ENCODE measurements at regions not wholly inside any gene's neighbourhood (a gene's known extent, or its start where the extent isn't known, plus 50 kb on each side); places are given as distances from the start of the nearest gene placed in this dataset.
A peak's percentile ranks its signal among the peaks of the same experiment; 100 is the strongest.

GRCh38 chr15:100818927-100819326, 60.7 kb upstream of the ALDH1A3 start:
- FAIRE-seq (peak; percentile 81), DNase-seq (ENCODE audit: low read depth) (no peak)
- TF ChIP-seq CTCF (IDR thresholded peaks at IDR 0.05; ENCODE audit: insufficient read depth, low read length, severe bottlenecking), result no peak
- Histone ChIP-seq H3K27me3 (ENCODE audit: control insufficient read depth, insufficient read depth, low read length) (no peaks in the 10 kb centered on the region), H3K36me3 (ENCODE audit: control insufficient read depth, insufficient read depth, low read length) (no peaks in the 10 kb centered on the region), H3K4me3 (ENCODE audit: low read depth, low read length) (no peak overlapping the region)

- H3K27me3 ChIP-seq (ENCODE audit: control insufficient read depth, insufficient read depth, low read length), result no peaks in the 10 kb centered on the region
- TF ChIP-seq CTCF (IDR thresholded peaks at IDR 0.05; ENCODE audit: insufficient read depth, low read length, severe bottlenecking), result no peak
- peak; percentile 73 for FAIRE-seq
- DNase-seq (ENCODE audit: low read depth), result no peak
- H3K36me3 ChIP-seq (ENCODE audit: control insufficient read depth, insufficient read depth, low read length), result no peaks in the 10 kb centered on the region
- H3K4me3 ChIP-seq (ENCODE audit: low read depth, low read length), result no peak overlapping the region
Measured at GRCh38 chr15:100820528-100820927, 59.1 kb upstream of the ALDH1A3 start.

- H3K4me3 ChIP-seq (ENCODE audit: low read depth, low read length), result no peak overlapping the region
- no peaks in the 10 kb centered on the region for H3K36me3 ChIP-seq (ENCODE audit: control insufficient read depth, insufficient read depth, low read length)
- no peak for FAIRE-seq
- no peak for DNase-seq (ENCODE audit: low read depth)
- H3K27me3 ChIP-seq (ENCODE audit: control insufficient read depth, insufficient read depth, low read length), result no peaks in the 10 kb centered on the region
- TF ChIP-seq CTCF (IDR thresholded peaks at IDR 0.05; ENCODE audit: insufficient read depth, low read length, severe bottlenecking), result no peak
Measured at GRCh38 chr15:100821327-100821726, 58.3 kb upstream of the ALDH1A3 start.

GRCh38 chr15:100824211-100824610, 55.4 kb upstream of the ALDH1A3 start:
- Histone ChIP-seq H3K4me3 (ENCODE audit: low read depth, low read length) (no peak overlapping the region), H3K27me3 (ENCODE audit: control insufficient read depth, insufficient read depth, low read length) (no peaks in the 10 kb centered on the region), H3K36me3 (ENCODE audit: control insufficient read depth, insufficient read depth, low read length) (no peaks in the 10 kb centered on the region)
- FAIRE-seq (no peak), DNase-seq (ENCODE audit: low read depth) (no peak)
- no peak for TF ChIP-seq CTCF (IDR thresholded peaks at IDR 0.05; ENCODE audit: insufficient read depth, low read length, severe bottlenecking)

- DNase-seq (ENCODE audit: low read depth) (peak; percentile 37), FAIRE-seq (no peak)
- no peak overlapping the region for H3K4me3 ChIP-seq (ENCODE audit: low read depth, low read length)
- no peaks in the 10 kb centered on the region for H3K27me3 ChIP-seq (ENCODE audit: control insufficient read depth, insufficient read depth, low read length)
- H3K36me3 ChIP-seq (ENCODE audit: control insufficient read depth, insufficient read depth, low read length), result no peaks in the 10 kb centered on the region
- TF ChIP-seq CTCF (IDR thresholded peaks at IDR 0.05; ENCODE audit: insufficient read depth, low read length, severe bottlenecking), result no peak
Measured at GRCh38 chr15:100829457-100829856, 50.2 kb upstream of the ALDH1A3 start.

Data from bronchial epithelial cell (primary cell).